ENCODE measurements at regions not wholly inside any gene's neighbourhood (a gene's known extent, or its start where the extent isn't known, plus 50 kb on each side); places are given as distances from the start of the nearest gene placed in this dataset.

GRCh38 chr3:40994611-40995010 is 204.7 kb upstream of the CTNNB1 start:
- DNase-seq (ENCODE audit: low read depth) = no peak

- DNase-seq (ENCODE audit: low read depth) = no peak
Measured at GRCh38 chr3:40995271-40995670, 204.0 kb upstream of the CTNNB1 start.

- no peak for DNase-seq (ENCODE audit: low read depth)
Measured at GRCh38 chr3:40996382-40996781, 202.9 kb upstream of the CTNNB1 start.

- DNase-seq (ENCODE audit: low read depth) = no peak
Measured at GRCh38 chr3:40996827-40997710, 202.2 kb upstream of the CTNNB1 start.

- no peak for DNase-seq (ENCODE audit: low read depth)
Measured at GRCh38 chr3:40997711-40998519, 201.4 kb upstream of the CTNNB1 start.

GRCh38 chr3:40999682-41000081 is 199.6 kb upstream of the CTNNB1 start:
- no peak for DNase-seq (ENCODE audit: low read depth)

GRCh38 chr3:41000471-41000870 is 198.8 kb upstream of the CTNNB1 start:
- no peak for DNase-seq (ENCODE audit: low read depth)

GRCh38 chr3:41001556-41001955 is 197.7 kb upstream of the CTNNB1 start:
- no peak for DNase-seq (ENCODE audit: low read depth)

GRCh38 chr3:41002104-41002503 is 197.2 kb upstream of the CTNNB1 start:
- DNase-seq (ENCODE audit: low read depth) = no peak

- DNase-seq (ENCODE audit: low read depth) = no peak
Measured at GRCh38 chr3:41007399-41007798, 191.9 kb upstream of the CTNNB1 start.

GRCh38 chr3:41011854-41012253 is 187.5 kb upstream of the CTNNB1 start:
- DNase-seq (ENCODE audit: low read depth) = no peak

GRCh38 chr3:41018855-41019254 is 180.4 kb upstream of the CTNNB1 start:
- DNase-seq (ENCODE audit: low read depth) = no peak

GRCh38 chr3:41024031-41024836 is 175.1 kb upstream of the CTNNB1 start:
- DNase-seq (ENCODE audit: low read depth) = no peak

GRCh38 chr3:41026394-41027177 is 172.7 kb upstream of the CTNNB1 start:
- DNase-seq (ENCODE audit: low read depth) = peak; percentile 6

- DNase-seq (ENCODE audit: low read depth) = no peak
Measured at GRCh38 chr3:41029356-41029755, 169.9 kb upstream of the CTNNB1 start.

GRCh38 chr3:41030220-41030619 is 169.1 kb upstream of the CTNNB1 start:
- DNase-seq (ENCODE audit: low read depth) = no peak

GRCh38 chr3:41031401-41031800 is 167.9 kb upstream of the CTNNB1 start:
- DNase-seq (ENCODE audit: low read depth) = no peak

GRCh38 chr3:41033956-41034519 is 165.3 kb upstream of the CTNNB1 start:
- DNase-seq (ENCODE audit: low read depth) = no peak

GRCh38 chr3:41035456-41036022 is 163.8 kb upstream of the CTNNB1 start:
- DNase-seq (ENCODE audit: low read depth) = no peak

- no peak for DNase-seq (ENCODE audit: low read depth)
Measured at GRCh38 chr3:41037651-41038334, 161.5 kb upstream of the CTNNB1 start.

Measured in HS-5 (cell line).